ENCODE measurements at regions not wholly inside any gene's neighbourhood (a gene's known extent, or its start where the extent isn't known, plus 50 kb on each side); places are given as distances from the start of the nearest gene placed in this dataset.

- DNase-seq (ENCODE audit: low read depth): peak; percentile 20
- TF ChIP-seq MAX (IDR thresholded peaks at IDR 0.05; ENCODE audit: low read depth, low read length) (no peak), POLR2A (IDR thresholded peaks at IDR 0.05; ENCODE audit: extremely low read depth, insufficient read length) (no peak)
- TF ChIP-seq, protein P1, sequence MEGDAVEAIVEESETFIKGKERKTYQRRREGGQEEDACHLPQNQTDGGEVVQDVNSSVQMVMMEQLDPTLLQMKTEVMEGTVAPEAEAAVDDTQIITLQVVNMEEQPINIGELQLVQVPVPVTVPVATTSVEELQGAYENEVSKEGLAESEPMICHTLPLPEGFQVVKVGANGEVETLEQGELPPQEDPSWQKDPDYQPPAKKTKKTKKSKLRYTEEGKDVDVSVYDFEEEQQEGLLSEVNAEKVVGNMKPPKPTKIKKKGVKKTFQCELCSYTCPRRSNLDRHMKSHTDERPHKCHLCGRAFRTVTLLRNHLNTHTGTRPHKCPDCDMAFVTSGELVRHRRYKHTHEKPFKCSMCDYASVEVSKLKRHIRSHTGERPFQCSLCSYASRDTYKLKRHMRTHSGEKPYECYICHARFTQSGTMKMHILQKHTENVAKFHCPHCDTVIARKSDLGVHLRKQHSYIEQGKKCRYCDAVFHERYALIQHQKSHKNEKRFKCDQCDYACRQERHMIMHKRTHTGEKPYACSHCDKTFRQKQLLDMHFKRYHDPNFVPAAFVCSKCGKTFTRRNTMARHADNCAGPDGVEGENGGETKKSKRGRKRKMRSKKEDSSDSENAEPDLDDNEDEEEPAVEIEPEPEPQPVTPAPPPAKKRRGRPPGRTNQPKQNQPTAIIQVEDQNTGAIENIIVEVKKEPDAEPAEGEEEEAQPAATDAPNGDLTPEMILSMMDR (IDR thresholded peaks at IDR 0.05; ENCODE audit: low read depth, low read length): no peak
- no peak overlapping the region for H3K4me3 ChIP-seq (ENCODE audit: low read depth, low read length)
Measured at GRCh38 chr4:162366146-162366545, 202.3 kb upstream of the FSTL5 start.

- no peak for DNase-seq (ENCODE audit: low read depth)
- H3K4me3 ChIP-seq (ENCODE audit: low read depth, low read length): no peak overlapping the region
- TF ChIP-seq POLR2A (IDR thresholded peaks at IDR 0.05; ENCODE audit: extremely low read depth, insufficient read length): no peak
- TF ChIP-seq, protein P1 (IDR thresholded peaks at IDR 0.05; ENCODE audit: low read depth, low read length): no peak
- no peak for TF ChIP-seq MYC (IDR thresholded peaks at IDR 0.05; ENCODE audit: low read depth, low read length)
- TF ChIP-seq MAX (IDR thresholded peaks at IDR 0.05; ENCODE audit: low read depth, low read length): no peak
Measured at GRCh38 chr4:162364651-162365050, 200.9 kb upstream of the FSTL5 start.

- TF ChIP-seq MAX (IDR thresholded peaks at IDR 0.05; ENCODE audit: low read depth, low read length) (no peak), POLR2A (IDR thresholded peaks at IDR 0.05; ENCODE audit: extremely low read depth, insufficient read length) (no peak), MYC (IDR thresholded peaks at IDR 0.05; ENCODE audit: low read depth, low read length) (no peak)
- TF ChIP-seq, protein P1 (IDR thresholded peaks at IDR 0.05; ENCODE audit: low read depth, low read length): no peak
- DNase-seq (ENCODE audit: low read depth): no peak
- H3K4me3 ChIP-seq (ENCODE audit: low read depth, low read length): no peak overlapping the region
Measured at GRCh38 chr4:162360369-162361149, 196.8 kb upstream of the FSTL5 start.

- no peak overlapping the region for H3K4me3 ChIP-seq (ENCODE audit: low read depth, low read length)
- no peak for DNase-seq (ENCODE audit: low read depth)
- TF ChIP-seq MYC (IDR thresholded peaks at IDR 0.05; ENCODE audit: low read depth, low read length) (no peak), POLR2A (IDR thresholded peaks at IDR 0.05; ENCODE audit: extremely low read depth, insufficient read length) (no peak)
- TF ChIP-seq, protein P1 (IDR thresholded peaks at IDR 0.05; ENCODE audit: low read depth, low read length): no peak
Measured at GRCh38 chr4:162356181-162356580, 192.4 kb upstream of the FSTL5 start.

DNA sequence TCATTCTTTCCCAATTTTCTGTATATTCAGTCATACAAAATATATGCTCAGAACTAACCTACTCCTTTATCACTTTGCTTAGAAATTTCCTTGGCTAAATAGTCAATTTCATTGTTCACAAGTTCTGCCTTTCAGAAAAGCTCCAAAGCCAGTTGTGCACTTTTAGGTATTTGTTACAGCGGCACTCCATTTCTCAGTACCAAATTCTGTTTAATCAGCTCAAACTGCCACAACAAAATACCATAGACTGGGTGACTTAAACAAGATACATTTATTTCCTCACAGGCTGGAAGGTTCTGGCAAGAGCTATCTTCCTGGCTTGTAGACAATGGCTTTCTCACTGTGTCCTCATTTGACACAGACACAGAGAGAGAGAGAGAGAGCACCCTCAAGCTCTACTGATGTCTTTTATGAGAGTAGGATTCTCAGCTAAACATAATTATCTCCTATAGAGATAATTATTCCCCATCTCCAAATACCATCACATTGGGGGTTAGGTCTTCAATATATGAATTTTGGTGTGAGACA is 188.8 kb upstream of the FSTL5 start:
- TF ChIP-seq POLR2A (IDR thresholded peaks at IDR 0.05; ENCODE audit: extremely low read depth, insufficient read length): no peak
- TF ChIP-seq, protein P1 (IDR thresholded peaks at IDR 0.05; ENCODE audit: low read depth, low read length): no peak
- no peak for TF ChIP-seq MAX (IDR thresholded peaks at IDR 0.05; ENCODE audit: low read depth, low read length)
- no peak for TF ChIP-seq MYC (IDR thresholded peaks at IDR 0.05; ENCODE audit: low read depth, low read length)
- no peak for DNase-seq (ENCODE audit: low read depth)
- no peak overlapping the region for H3K4me3 ChIP-seq (ENCODE audit: low read depth, low read length)

Measured in NB4 (cell line).